ENCODE measurements at regions not wholly inside any gene's neighbourhood (a gene's known extent, or its start where the extent isn't known, plus 50 kb on each side); places are given as distances from the start of the nearest gene placed in this dataset.

DNA sequence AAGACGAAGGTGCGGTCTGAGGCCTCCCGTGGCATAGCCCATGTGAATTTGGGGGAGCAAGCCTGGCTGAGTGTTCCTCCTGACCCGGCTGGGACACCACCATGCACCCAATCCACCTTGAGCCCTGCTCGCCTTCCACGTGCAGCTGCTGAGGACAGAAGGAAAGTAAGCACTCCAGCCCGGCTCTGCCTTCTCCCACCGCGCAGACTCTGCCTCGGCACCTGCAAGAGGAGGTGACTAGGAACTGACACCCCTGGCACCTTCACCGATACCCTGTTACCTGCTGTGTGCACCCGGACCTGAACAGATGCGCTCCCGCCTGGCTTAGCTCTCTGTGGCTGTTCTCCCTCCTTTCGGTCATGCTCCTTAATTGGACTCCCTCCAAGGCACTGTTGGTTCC lies 57.0 kb upstream of the OPN4 start:
- no peak for ATAC-seq (ENCODE audit: insufficient read depth, low FRiP score)
- no peak for DNase-seq
- H3K9me3 ChIP-seq (ENCODE audit: control insufficient read depth in 4 of 4, insufficient read depth in 3 of 4, low read length in 3 of 4) = peaks cover 0 to 1% (median 0%) of the 10 kb centered on the region in 4 donors

DNA sequence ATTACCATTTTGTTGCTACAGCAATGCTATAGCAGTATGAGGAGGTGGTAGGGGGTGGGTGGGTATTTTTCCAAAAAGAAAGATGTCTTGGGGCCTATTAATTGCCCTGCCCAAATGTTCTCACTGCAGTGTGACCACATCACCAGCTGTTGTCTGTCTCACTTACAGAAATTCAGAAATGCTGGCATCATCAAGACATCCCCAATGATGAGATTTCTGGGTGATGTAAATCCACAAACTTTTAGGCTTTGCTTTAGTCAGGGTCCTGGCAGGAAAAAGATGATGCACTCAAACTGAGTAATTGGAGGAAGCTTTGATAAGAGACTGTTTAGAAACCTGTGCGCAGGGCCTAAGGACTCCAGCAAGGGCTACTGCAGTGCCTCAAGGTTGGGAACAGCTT lies 56.2 kb upstream of the OPN4 start:
- Histone ChIP-seq H3K27me3 (ENCODE audit: control insufficient read depth in 3 of 3, insufficient read depth in 3 of 3, low read length in 2 of 3) (no peaks in the 10 kb centered on the region), H3K4me1 (ENCODE audit: control insufficient read depth in 5 of 5, insufficient read depth in 5 of 5, low read length in 5 of 5) (no peaks in the 10 kb centered on the region), H3K27ac (ENCODE audit: low read depth in 1 of 2, low read length in 1 of 2) (no peak overlapping the region), H3K4me3 (no peak overlapping the region), H3K9ac (ENCODE audit: insufficient read depth in 1 of 2, low read length in 2 of 2) (no peak overlapping the region), H3K9me3 (ENCODE audit: control insufficient read depth in 4 of 4, insufficient read depth in 3 of 4, low read length in 3 of 4) (peaks cover 0 to 1% (median 0%) of the 10 kb centered on the region in 4 donors), H3K36me3 (ENCODE audit: control insufficient read depth in 4 of 4, insufficient read depth in 4 of 4, low read length in 4 of 4) (no peaks in the 10 kb centered on the region)
- WGBS, 2 donors = 84 to 88% methylated on average over 1 of the region's 1 CpG
- ATAC-seq (ENCODE audit: insufficient read depth, low FRiP score) (no peak), DNase-seq (peak in 2 of 3 donors; percentile 15 to 38)
- TF ChIP-seq, protein P1, sequence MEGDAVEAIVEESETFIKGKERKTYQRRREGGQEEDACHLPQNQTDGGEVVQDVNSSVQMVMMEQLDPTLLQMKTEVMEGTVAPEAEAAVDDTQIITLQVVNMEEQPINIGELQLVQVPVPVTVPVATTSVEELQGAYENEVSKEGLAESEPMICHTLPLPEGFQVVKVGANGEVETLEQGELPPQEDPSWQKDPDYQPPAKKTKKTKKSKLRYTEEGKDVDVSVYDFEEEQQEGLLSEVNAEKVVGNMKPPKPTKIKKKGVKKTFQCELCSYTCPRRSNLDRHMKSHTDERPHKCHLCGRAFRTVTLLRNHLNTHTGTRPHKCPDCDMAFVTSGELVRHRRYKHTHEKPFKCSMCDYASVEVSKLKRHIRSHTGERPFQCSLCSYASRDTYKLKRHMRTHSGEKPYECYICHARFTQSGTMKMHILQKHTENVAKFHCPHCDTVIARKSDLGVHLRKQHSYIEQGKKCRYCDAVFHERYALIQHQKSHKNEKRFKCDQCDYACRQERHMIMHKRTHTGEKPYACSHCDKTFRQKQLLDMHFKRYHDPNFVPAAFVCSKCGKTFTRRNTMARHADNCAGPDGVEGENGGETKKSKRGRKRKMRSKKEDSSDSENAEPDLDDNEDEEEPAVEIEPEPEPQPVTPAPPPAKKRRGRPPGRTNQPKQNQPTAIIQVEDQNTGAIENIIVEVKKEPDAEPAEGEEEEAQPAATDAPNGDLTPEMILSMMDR (IDR thresholded peaks at IDR 0.05; ENCODE audit: control extremely low read depth, extremely low read depth) = no peak

More for the DNA sequence above, 57.0 kb upstream of the OPN4 start:
- 89 to 96% methylated on average over 15 of the region's 15 CpGs for WGBS, 2 donors
- Histone ChIP-seq H3K27me3 (ENCODE audit: control insufficient read depth in 3 of 3, insufficient read depth in 3 of 3, low read length in 2 of 3) (no peaks in the 10 kb centered on the region), H3K27ac (ENCODE audit: low read depth in 1 of 2, low read length in 1 of 2) (no peak overlapping the region), H3K9ac (ENCODE audit: insufficient read depth in 1 of 2, low read length in 2 of 2) (no peak overlapping the region), H3K4me3 (no peak overlapping the region), H3K4me1 (ENCODE audit: control insufficient read depth in 5 of 5, insufficient read depth in 5 of 5, low read length in 5 of 5) (no peaks in the 10 kb centered on the region), H3K36me3 (ENCODE audit: control insufficient read depth in 4 of 4, insufficient read depth in 4 of 4, low read length in 4 of 4) (no peaks in the 10 kb centered on the region)
- TF ChIP-seq, protein P1 (IDR thresholded peaks at IDR 0.05; ENCODE audit: control extremely low read depth, extremely low read depth) = no peak

DNA sequence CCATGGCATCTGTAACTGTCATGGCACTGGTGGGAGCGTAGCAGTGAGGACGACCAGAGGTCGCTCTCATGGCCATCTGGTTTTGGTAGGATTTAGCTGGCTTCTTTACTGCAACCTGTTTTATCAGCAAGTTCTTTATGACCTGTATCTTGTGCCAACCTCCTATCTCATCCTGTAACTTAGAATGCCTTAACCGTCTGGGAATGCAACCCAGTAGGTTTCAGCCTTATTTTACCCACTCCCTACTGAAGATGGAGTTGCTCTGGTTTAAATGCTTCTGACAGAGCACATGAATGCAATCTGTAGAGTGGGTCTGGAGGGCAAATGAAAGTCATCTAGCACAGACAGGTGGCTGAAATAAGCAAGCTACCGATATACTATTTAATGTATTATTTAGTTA lies 55.3 kb upstream of the OPN4 start:
- Histone ChIP-seq H3K4me1 (ENCODE audit: control insufficient read depth in 5 of 5, insufficient read depth in 5 of 5, low read length in 5 of 5) (no peaks in the 10 kb centered on the region), H3K4me3 (no peak overlapping the region), H3K27ac (ENCODE audit: low read depth in 1 of 2, low read length in 1 of 2) (no peak overlapping the region), H3K27me3 (ENCODE audit: control insufficient read depth in 3 of 3, insufficient read depth in 3 of 3, low read length in 2 of 3) (no peaks in the 10 kb centered on the region), H3K36me3 (ENCODE audit: control insufficient read depth in 4 of 4, insufficient read depth in 4 of 4, low read length in 4 of 4) (no peaks in the 10 kb centered on the region), H3K9ac (ENCODE audit: insufficient read depth in 1 of 2, low read length in 2 of 2) (no peak overlapping the region), H3K9me3 (ENCODE audit: control insufficient read depth in 4 of 4, insufficient read depth in 3 of 4, low read length in 3 of 4) (peaks cover 0 to 1% (median 0%) of the 10 kb centered on the region in 4 donors)
- DNase-seq (no peak), ATAC-seq (ENCODE audit: insufficient read depth, low FRiP score) (no peak)
- WGBS, 2 donors = 86 to 87% methylated on average over 5 of the region's 5 CpGs
- TF ChIP-seq, protein P1 (IDR thresholded peaks at IDR 0.05; ENCODE audit: control extremely low read depth, extremely low read depth) = no peak

DNA sequence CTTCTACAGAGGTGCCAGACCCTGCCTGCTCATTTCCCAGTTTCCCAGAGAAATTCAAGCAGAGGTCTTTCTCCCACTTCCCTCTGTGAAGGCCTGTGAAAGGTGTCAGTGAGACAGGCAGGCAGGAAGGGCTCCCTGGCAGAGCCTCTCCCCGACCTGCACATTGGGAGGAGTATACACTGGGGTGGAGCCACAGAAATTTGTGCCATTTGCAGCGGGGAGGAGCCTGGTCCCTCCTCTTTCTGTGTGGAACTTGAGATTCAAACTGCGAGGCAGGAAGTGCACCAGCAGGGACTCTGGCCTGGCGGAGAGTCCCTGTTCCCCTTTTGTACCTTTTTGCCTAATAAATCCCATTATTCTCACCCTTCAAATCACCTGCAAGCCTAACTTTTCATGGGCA lies 54.6 kb upstream of the OPN4 start:
- DNase-seq = no peak

More for the DNA sequence above, 54.6 kb upstream of the OPN4 start:
- Histone ChIP-seq H3K27me3 (ENCODE audit: control insufficient read depth in 3 of 3, insufficient read depth in 3 of 3, low read length in 2 of 3) (no peaks in the 10 kb centered on the region), H3K36me3 (ENCODE audit: control insufficient read depth in 4 of 4, insufficient read depth in 4 of 4, low read length in 4 of 4) (no peaks in the 10 kb centered on the region), H3K4me3 (no peak overlapping the region), H3K9me3 (ENCODE audit: control insufficient read depth in 4 of 4, insufficient read depth in 3 of 4, low read length in 3 of 4) (peaks cover 0 to 1% (median 0%) of the 10 kb centered on the region in 4 donors), H3K4me1 (ENCODE audit: control insufficient read depth in 5 of 5, insufficient read depth in 5 of 5, low read length in 5 of 5) (no peaks in the 10 kb centered on the region), H3K9ac (ENCODE audit: insufficient read depth in 1 of 2, low read length in 2 of 2) (no peak overlapping the region), H3K27ac (ENCODE audit: low read depth in 1 of 2, low read length in 1 of 2) (no peak overlapping the region)
- TF ChIP-seq, protein P1 (IDR thresholded peaks at IDR 0.05; ENCODE audit: control extremely low read depth, extremely low read depth) = no peak
- 18 to 32% methylated on average over 4 of the region's 4 CpGs for WGBS, 2 donors
- ATAC-seq (ENCODE audit: insufficient read depth, low FRiP score) = no peak
